ENCODE measurements at regions not wholly inside any gene's neighbourhood (a gene's known extent, or its start where the extent isn't known, plus 50 kb on each side); places are given as distances from the start of the nearest gene placed in this dataset.

GRCh38 chr1:238406098-238406860 is 515.6 kb upstream of the ZP4 start:
- TF ChIP-seq CTCF (IDR thresholded peaks at IDR 0.05) (no peak), POLR2A (IDR thresholded peaks at IDR 0.05) (no peak)
